GM18499 (cell line): ENCODE measurements at regions not wholly inside any gene's neighbourhood (a gene's known extent, or its start where the extent isn't known, plus 50 kb on each side); places are given as distances from the start of the nearest gene placed in this dataset.

Experiments used
- ATAC-seq: cut with Tn5 transposase; IDR thresholded peaks from one replicate; pipeline ENCODE4 v1.9.1; 2021; ENCODE audit warnings: moderate number of reproducible peaks; ENCODE audit not compliant: insufficient read depth, unreplicated experiment

- ATAC-seq, result no peak
Observed at GRCh38 chr11:128236506-128237498, 350.6 kb downstream of the ETS1 start.

GRCh38 chr11:128235958-128236357, 351.4 kb downstream of the ETS1 start:
- ATAC-seq, result no peak

GRCh38 chr11:128235426-128235825, 351.9 kb downstream of the ETS1 start:
- no peak for ATAC-seq

- no peak for ATAC-seq
Observed at GRCh38 chr11:128234143-128234542, 353.2 kb downstream of the ETS1 start.

- no peak for ATAC-seq
Observed at GRCh38 chr11:128232588-128232987, 354.8 kb downstream of the ETS1 start.

- ATAC-seq, result no peak
Observed at GRCh38 chr11:128231845-128232410, 355.4 kb downstream of the ETS1 start.

GRCh38 chr11:128227466-128227865, 359.9 kb downstream of the ETS1 start:
- ATAC-seq, result no peak

- no peak for ATAC-seq
Observed at GRCh38 chr11:128226106-128226716, 361.1 kb downstream of the ETS1 start.

GRCh38 chr11:128222245-128222884, 365.0 kb downstream of the ETS1 start:
- no peak for ATAC-seq

GRCh38 chr11:128219731-128220120, 367.6 kb downstream of the ETS1 start:
- ATAC-seq, result no peak

- ATAC-seq, result no peak
Observed at GRCh38 chr11:128216198-128216597, 371.2 kb downstream of the ETS1 start.

- ATAC-seq, result no peak
Observed at GRCh38 chr11:128215238-128215882, 372.0 kb downstream of the ETS1 start.

- ATAC-seq, result no peak
Observed at GRCh38 chr11:128214263-128214662, 373.1 kb downstream of the ETS1 start.

GRCh38 chr11:128213461-128213860, 373.9 kb downstream of the ETS1 start:
- no peak for ATAC-seq

- ATAC-seq, result no peak
Observed at GRCh38 chr11:128212324-128212723, 375.0 kb downstream of the ETS1 start.

GRCh38 chr11:128210148-128210940, 377.0 kb downstream of the ETS1 start:
- no peak for ATAC-seq

GRCh38 chr11:128209138-128209435, 378.3 kb downstream of the ETS1 start:
- ATAC-seq, result no peak

- ATAC-seq, result no peak
Observed at GRCh38 chr11:128208329-128209137, 378.8 kb downstream of the ETS1 start.

GRCh38 chr11:128207861-128208321, 379.5 kb downstream of the ETS1 start:
- ATAC-seq, result no peak
